ENCODE measurements at regions not wholly inside any gene's neighbourhood (a gene's known extent, or its start where the extent isn't known, plus 50 kb on each side); places are given as distances from the start of the nearest gene placed in this dataset.
"Not testable (repeated sequence)": the region's sequence is repeated elsewhere in the genome, so short reads cannot be mapped to it uniquely, and the experiment has no call there.

GRCh38 chrX:80929251-80929650, 119.6 kb upstream of the BRWD3 start:
- Histone ChIP-seq H3K36me3 (no peaks in the 10 kb centered on the region), H3K27me3 (ENCODE audit: insufficient read depth, low read depth, severe bottlenecking) (peaks cover 29% of the 10 kb centered on the region), H3K27ac (no peak overlapping the region), H3K4me3 (ENCODE audit: low read depth, low read length) (no peak overlapping the region), H3K9me3 (ENCODE audit: severe bottlenecking) (no peaks in the 10 kb centered on the region)
- no peak for DNase-seq
- TF ChIP-seq CTCF (IDR thresholded peaks at IDR 0.05; ENCODE audit: low read depth, low read length) = no peak

- H3K9me3 ChIP-seq (ENCODE audit: severe bottlenecking) = no peaks in the 10 kb centered on the region
- TF ChIP-seq CTCF (IDR thresholded peaks at IDR 0.05; ENCODE audit: low read depth, low read length) = no peak
- no peaks in the 10 kb centered on the region for H3K36me3 ChIP-seq
- no peak overlapping the region for H3K4me3 ChIP-seq (ENCODE audit: low read depth, low read length)
- H3K27ac ChIP-seq = no peak overlapping the region
- H3K27me3 ChIP-seq (ENCODE audit: insufficient read depth, low read depth, severe bottlenecking) = peaks cover 9% of the 10 kb centered on the region
- no peak for DNase-seq
Observed at GRCh38 chrX:80917919-80918318, 108.2 kb upstream of the BRWD3 start.

- not testable (repeated sequence) for H3K27ac ChIP-seq; H3K36me3 ChIP-seq; DNase-seq; H3K9me3 ChIP-seq (ENCODE audit: severe bottlenecking); H3K27me3 ChIP-seq (ENCODE audit: insufficient read depth, low read depth, severe bottlenecking); H3K4me3 ChIP-seq (ENCODE audit: low read depth, low read length)
Observed at GRCh38 chrX:80912351-80912750, 102.7 kb upstream of the BRWD3 start.

- no peak overlapping the region for H3K27ac ChIP-seq
- no peaks in the 10 kb centered on the region for H3K36me3 ChIP-seq
- no peaks in the 10 kb centered on the region for H3K9me3 ChIP-seq (ENCODE audit: severe bottlenecking)
- no peak for TF ChIP-seq CTCF (IDR thresholded peaks at IDR 0.05; ENCODE audit: low read depth, low read length)
- no peak for DNase-seq
- H3K27me3 ChIP-seq (ENCODE audit: insufficient read depth, low read depth, severe bottlenecking) = peaks cover 13% of the 10 kb centered on the region
- no peak overlapping the region for H3K4me3 ChIP-seq (ENCODE audit: low read depth, low read length)
Observed at GRCh38 chrX:80879916-80880315, 70.2 kb upstream of the BRWD3 start.

GRCh38 chrX:80879143-80879542, 69.5 kb upstream of the BRWD3 start:
- Histone ChIP-seq H3K27me3 (ENCODE audit: insufficient read depth, low read depth, severe bottlenecking) (peaks cover 15% of the 10 kb centered on the region), H3K9me3 (ENCODE audit: severe bottlenecking) (no peaks in the 10 kb centered on the region), H3K36me3 (no peaks in the 10 kb centered on the region), H3K27ac (no peak overlapping the region), H3K4me3 (ENCODE audit: low read depth, low read length) (no peak overlapping the region)
- TF ChIP-seq CTCF (IDR thresholded peaks at IDR 0.05; ENCODE audit: low read depth, low read length) = no peak
- no peak for DNase-seq

GRCh38 chrX:80876877-80877276, 67.2 kb upstream of the BRWD3 start:
- no peak overlapping the region for H3K27ac ChIP-seq
- H3K36me3 ChIP-seq = no peaks in the 10 kb centered on the region
- no peak overlapping the region for H3K4me3 ChIP-seq (ENCODE audit: low read depth, low read length)
- no peaks in the 10 kb centered on the region for H3K9me3 ChIP-seq (ENCODE audit: severe bottlenecking)
- 0 out of 2 replicates have a peak, but pooled peaks have one; percentile 16 for TF ChIP-seq CTCF (IDR thresholded peaks at IDR 0.05; ENCODE audit: low read depth, low read length)
- no peak for DNase-seq
- H3K27me3 ChIP-seq (ENCODE audit: insufficient read depth, low read depth, severe bottlenecking) = peaks cover 14% of the 10 kb centered on the region
